ENCODE measurements at regions not wholly inside any gene's neighbourhood (a gene's known extent, or its start where the extent isn't known, plus 50 kb on each side); places are given as distances from the start of the nearest gene placed in this dataset.

DNA sequence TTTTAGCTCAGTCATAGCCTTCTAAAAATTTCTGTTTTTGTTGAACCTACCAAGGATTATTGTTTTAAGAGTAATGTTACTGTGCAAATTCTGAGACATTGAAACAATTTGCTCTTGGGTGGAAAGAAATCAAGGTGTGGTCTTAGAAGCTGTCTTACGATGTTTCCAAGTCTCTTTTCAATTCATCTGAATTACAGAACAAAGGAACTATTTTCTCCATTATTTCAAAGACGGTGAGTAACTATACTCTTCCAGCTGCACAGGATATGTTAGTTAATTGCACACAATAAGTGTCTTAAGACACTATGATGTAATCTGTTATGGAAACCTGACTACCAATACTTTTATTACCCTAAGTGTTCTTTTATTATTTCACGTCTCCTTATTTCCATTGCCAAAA, 106.8 kb upstream of the POM121L12 start:
- no peak overlapping the region for H3K4me3 ChIP-seq
- no peaks in the 10 kb centered on the region for H3K9me3 ChIP-seq
- no peaks in the 10 kb centered on the region for H3K4me1 ChIP-seq
- TF ChIP-seq POLR2A (IDR thresholded peaks at IDR 0.05; ENCODE audit: low read depth): no peak
- no peak for TF ChIP-seq POLR2AphosphoS5 (IDR thresholded peaks at IDR 0.05)
- intact Hi-C loops (cut with DNase I): no loop called here
- WGBS: 73% methylated on average over 3 of the region's 3 CpGs
- no peaks in the 10 kb centered on the region for H3K36me3 ChIP-seq
- H3K27me3 ChIP-seq: no peaks in the 10 kb centered on the region
- H3K27ac ChIP-seq (replicated peaks in 1 of 4): no peak overlapping the region
- no peak for DNase-seq (ENCODE audit: extremely low spot score)

DNA sequence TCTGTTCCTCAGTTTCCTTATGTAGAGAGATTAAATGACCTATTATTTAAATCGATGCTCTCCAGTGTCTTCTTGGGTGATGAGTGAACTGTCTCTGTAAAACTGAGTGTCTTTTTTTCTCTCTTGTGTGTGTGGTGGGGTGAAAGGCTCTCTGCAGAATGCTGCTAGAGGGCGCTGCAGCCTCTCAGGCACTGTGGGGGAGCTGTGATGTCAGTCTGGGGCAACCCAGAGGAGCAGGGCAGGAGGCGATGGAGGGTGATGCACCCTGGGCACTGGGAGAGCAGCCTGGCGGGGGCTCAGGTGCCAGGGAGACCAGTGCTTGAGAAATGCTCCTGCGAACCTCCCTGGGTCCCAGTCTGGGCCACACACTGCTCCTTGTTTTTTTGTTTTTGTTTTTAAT, 110.1 kb upstream of the POM121L12 start:
- WGBS: 93% methylated on average over 5 of the region's 5 CpGs
- H3K36me3 ChIP-seq: no peaks in the 10 kb centered on the region
- TF ChIP-seq, protein P1, sequence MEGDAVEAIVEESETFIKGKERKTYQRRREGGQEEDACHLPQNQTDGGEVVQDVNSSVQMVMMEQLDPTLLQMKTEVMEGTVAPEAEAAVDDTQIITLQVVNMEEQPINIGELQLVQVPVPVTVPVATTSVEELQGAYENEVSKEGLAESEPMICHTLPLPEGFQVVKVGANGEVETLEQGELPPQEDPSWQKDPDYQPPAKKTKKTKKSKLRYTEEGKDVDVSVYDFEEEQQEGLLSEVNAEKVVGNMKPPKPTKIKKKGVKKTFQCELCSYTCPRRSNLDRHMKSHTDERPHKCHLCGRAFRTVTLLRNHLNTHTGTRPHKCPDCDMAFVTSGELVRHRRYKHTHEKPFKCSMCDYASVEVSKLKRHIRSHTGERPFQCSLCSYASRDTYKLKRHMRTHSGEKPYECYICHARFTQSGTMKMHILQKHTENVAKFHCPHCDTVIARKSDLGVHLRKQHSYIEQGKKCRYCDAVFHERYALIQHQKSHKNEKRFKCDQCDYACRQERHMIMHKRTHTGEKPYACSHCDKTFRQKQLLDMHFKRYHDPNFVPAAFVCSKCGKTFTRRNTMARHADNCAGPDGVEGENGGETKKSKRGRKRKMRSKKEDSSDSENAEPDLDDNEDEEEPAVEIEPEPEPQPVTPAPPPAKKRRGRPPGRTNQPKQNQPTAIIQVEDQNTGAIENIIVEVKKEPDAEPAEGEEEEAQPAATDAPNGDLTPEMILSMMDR (IDR thresholded peaks at IDR 0.05): no peak
- TF ChIP-seq EP300 (IDR thresholded peaks at IDR 0.05) (no peak), POLR2AphosphoS5 (IDR thresholded peaks at IDR 0.05) (no peak), POLR2A (IDR thresholded peaks at IDR 0.05; ENCODE audit: low read depth) (no peak)
- no peak for DNase-seq (ENCODE audit: extremely low spot score)
- no peak overlapping the region for H3K4me3 ChIP-seq
- H3K27me3 ChIP-seq: no peaks in the 10 kb centered on the region
- H3K4me1 ChIP-seq: no peaks in the 10 kb centered on the region
- no peak overlapping the region for H3K27ac ChIP-seq (replicated peaks in 1 of 4)
- no peaks in the 10 kb centered on the region for H3K9me3 ChIP-seq
- intact Hi-C loops (cut with DNase I): no loop called here

DNA sequence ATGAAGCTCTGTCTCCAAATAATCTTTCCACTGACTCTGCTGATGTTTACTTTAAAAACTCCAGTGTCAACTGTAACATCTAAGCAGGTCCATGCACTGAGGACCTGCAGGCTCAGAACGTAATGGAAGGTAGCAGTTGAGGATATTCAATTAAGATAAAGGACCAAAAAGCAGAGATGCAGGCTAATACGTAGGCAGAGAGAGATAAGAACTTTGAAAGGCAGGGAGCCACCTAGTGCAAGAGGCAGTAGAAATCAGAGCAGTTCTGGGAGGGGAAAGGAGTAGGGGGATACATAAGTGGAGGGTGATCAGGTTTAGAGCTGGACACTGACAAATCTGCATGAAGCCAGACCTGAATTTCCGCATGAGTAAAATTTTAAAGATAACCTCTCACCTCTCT, 114.5 kb upstream of the POM121L12 start:
- TF ChIP-seq POLR2AphosphoS5 (IDR thresholded peaks at IDR 0.05) (no peak), POLR2A (IDR thresholded peaks at IDR 0.05; ENCODE audit: low read depth) (no peak), EP300 (IDR thresholded peaks at IDR 0.05) (no peak)
- TF ChIP-seq, protein P1 (IDR thresholded peaks at IDR 0.05): no peak
- H3K27ac ChIP-seq (replicated peaks in 1 of 4): no peak overlapping the region
- H3K36me3 ChIP-seq: no peaks in the 10 kb centered on the region
- intact Hi-C loops (cut with DNase I): no loop called here
- whole genome bisulfite sequencing: 47% methylated on average over 3 of the region's 3 CpGs
- no peak for DNase-seq (ENCODE audit: extremely low spot score)
- no peaks in the 10 kb centered on the region for H3K9me3 ChIP-seq
- H3K4me3 ChIP-seq: no peak overlapping the region
- no peaks in the 10 kb centered on the region for H3K27me3 ChIP-seq
- H3K4me1 ChIP-seq: no peaks in the 10 kb centered on the region

DNA sequence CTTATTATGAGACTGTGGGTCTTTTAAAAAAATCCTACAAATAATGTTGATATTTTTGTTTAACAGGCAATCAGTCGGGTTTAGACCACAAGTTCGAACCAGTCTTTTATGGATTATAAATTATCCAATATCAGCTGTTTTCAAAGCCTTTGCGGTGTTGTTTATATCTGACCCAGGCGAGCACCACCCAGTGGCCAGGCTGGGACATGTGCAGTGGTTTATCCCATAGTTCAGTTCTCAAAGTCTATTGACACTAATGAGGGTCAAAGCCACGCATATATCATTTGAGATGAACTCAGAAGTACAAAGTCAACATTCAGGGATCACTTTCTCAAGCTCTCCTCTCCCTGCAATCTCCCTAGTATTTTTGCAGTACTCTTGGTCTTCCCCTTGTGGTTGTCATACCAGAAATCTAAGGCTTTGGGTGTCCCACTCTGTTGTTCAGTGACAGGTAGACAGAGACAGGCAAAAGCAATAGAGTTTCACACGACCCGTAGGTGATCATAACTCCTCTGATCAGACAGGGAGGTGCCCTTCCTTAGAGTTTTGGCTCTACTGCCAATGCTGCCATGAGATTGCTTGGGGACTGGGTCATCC, 117.4 kb upstream of the POM121L12 start:
- Histone ChIP-seq H3K36me3 (no peaks in the 10 kb centered on the region), H3K4me1 (no peaks in the 10 kb centered on the region), H3K27me3 (no peaks in the 10 kb centered on the region), H3K4me3 (no peak overlapping the region), H3K27ac (replicated peaks in 1 of 4) (no peak overlapping the region), H3K9me3 (no peaks in the 10 kb centered on the region)
- WGBS: 75% methylated on average over 7 of the region's 7 CpGs
- TF ChIP-seq POLR2AphosphoS5 (IDR thresholded peaks at IDR 0.05) (no peak), EP300 (IDR thresholded peaks at IDR 0.05) (no peak), POLR2A (IDR thresholded peaks at IDR 0.05; ENCODE audit: low read depth) (no peak)
- TF ChIP-seq, protein P1 (IDR thresholded peaks at IDR 0.05): no peak
- intact Hi-C loops (cut with DNase I): no loop called here
- no peak for DNase-seq (ENCODE audit: extremely low spot score)

DNA sequence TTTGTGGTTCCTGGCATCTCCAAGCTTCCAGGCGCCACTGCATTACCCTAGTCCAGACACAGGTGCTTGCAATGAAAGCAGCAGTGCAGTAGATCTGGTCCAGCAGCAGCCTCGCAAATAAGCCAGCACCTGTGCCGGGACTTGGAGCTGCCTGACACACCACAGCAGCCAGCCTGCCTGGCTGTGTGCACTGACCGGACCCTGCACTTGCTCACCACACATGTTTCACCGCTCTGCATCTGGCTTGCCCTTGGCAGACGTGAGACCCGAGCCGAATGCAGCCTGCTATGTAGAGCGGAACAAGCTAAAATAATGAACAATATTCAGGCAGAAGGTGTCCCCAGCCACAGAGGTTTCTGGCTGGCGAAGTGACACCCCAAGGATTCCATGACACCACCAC, 123.6 kb upstream of the POM121L12 start:
- intact Hi-C loops (cut with DNase I): no loop called here
- Histone ChIP-seq H3K27me3 (no peaks in the 10 kb centered on the region), H3K36me3 (no peaks in the 10 kb centered on the region)

More for the DNA sequence above, 123.6 kb upstream of the POM121L12 start:
- H3K4me1 ChIP-seq: no peaks in the 10 kb centered on the region
- H3K4me3 ChIP-seq: no peak overlapping the region
- DNase-seq (ENCODE audit: extremely low spot score): no peak
- no peaks in the 10 kb centered on the region for H3K9me3 ChIP-seq
- WGBS: 96% methylated on average over 7 of the region's 10 CpGs
- TF ChIP-seq POLR2A (IDR thresholded peaks at IDR 0.05; ENCODE audit: low read depth): no peak
- TF ChIP-seq, protein P1 (IDR thresholded peaks at IDR 0.05): no peak
- TF ChIP-seq EP300 (IDR thresholded peaks at IDR 0.05): no peak
- TF ChIP-seq POLR2AphosphoS5 (IDR thresholded peaks at IDR 0.05): no peak
- no peak overlapping the region for H3K27ac ChIP-seq (replicated peaks in 1 of 4)
